GM19240 (cell line): ENCODE measurements at regions not wholly inside any gene's neighbourhood (a gene's known extent, or its start where the extent isn't known, plus 50 kb on each side); places are given as distances from the start of the nearest gene placed in this dataset.

ENCODE experiments used
- DNase-seq: peaks from one replicate; pipeline ENCODE4 v3.0.0; 2011; ENCODE audit warnings: low spot score; ENCODE audit not compliant: insufficient read length

- no peak for DNase-seq
Observed at GRCh38 chr2:181334158-181334826, 122.9 kb upstream of the ITGA4 start.

DNA sequence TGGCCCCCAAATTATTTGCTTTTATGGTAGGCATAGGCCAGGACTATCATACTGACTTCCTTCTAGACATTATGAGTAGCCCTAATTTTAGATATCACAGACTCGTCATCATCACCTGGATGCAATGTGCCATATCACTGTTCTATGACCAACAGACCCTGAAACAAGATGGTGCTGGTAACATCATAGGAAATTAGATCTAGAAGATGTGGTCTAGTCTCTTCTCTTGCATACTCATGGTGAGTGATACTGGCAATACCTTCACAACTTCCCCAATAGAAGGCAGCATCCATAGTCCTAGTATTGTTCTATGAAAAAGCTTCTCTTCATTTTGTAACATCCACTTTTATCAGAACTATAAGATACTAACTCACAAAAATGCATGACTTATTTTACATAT lies 116.3 kb upstream of the ITGA4 start:
- no peak for DNase-seq

DNA sequence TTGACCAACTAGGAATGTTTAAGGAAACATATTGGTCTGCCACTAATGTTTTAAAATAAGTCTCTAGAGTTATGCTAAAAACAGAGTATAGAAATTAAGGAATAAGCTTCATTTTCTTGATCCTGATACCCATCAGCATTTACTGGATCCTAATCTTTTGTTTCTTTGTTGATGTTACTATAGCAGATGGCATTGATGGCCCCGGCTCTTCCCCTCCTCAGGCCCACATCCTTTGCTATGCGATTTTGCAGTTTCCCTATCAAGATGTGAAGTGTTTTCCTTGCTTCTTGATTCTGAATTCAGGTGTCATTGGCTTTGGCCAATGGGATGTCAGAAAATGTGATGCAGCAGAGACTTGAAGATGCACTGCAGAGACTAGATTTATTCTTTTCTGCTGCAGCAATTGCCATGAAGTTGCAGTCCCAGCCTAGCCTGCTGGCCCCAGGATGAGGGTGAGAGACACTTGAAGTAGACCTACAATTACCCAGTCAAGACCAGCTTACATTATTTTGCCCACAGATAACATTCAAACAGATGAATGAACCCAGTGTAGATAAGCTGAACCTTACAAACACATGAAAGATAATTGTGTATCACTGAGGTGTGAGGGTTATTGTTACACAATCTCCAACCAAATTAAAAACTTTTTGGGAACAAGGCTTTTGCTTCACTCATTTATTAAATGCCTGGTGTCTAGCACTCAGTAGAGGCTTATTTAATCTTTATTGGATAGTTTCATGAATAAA lies 115.2 kb upstream of the ITGA4 start:
- DNase-seq, result no peak

- DNase-seq, result no peak
Observed at GRCh38 chr2:181348107-181348837, 108.9 kb upstream of the ITGA4 start.

DNA sequence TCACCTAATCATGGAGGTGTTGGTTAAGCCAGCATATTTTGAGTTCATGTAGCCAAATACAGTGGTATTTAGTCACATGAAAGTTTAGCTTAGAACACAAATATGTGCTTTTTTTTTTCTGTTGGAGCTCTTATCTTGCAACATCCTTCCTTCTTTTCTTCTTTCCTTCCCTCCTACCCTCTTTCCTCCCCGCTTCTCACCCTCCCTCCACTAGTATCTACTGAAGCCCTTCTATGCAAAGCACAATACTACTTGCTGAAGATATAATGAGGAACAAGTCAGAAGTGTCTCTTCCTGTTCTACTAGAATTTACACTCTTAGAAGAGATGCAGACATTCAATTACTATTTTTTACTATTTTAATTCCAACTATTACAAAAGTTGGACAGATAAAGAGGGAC lies 105.0 kb upstream of the ITGA4 start:
- DNase-seq, result no peak

- no peak for DNase-seq
Observed at GRCh38 chr2:181354626-181355025, 102.6 kb upstream of the ITGA4 start.

DNA sequence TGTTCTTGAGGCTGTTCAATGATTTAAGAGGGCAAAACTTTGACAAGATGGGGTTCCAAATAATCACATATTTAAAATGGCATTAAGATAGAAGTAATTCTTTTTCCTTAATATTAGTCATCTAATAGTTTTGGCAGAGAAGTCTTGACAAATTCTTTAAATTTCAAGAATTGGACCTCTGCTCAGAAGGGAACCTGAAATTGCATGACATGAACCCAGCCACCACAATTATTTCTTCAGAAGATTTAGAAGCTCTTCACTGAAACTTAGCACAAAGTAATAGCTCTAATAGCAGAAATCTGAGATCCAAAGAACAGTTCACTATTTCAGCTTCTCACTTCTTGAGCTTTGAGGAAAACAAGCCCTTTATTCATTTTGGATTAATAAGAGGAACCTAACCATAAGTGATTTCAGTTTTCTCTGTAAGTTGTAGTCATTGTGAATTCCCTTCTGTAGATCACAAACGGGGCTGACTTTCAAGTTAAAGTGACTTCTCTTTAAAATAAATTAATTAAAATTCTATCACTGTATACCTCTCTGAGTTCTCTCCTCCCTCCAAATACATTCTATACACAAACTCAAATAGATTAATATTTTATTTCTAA lies 100.6 kb upstream of the ITGA4 start:
- DNase-seq, result no peak

- DNase-seq, result no peak
Observed at GRCh38 chr2:181357979-181358378, 99.2 kb upstream of the ITGA4 start.

DNA sequence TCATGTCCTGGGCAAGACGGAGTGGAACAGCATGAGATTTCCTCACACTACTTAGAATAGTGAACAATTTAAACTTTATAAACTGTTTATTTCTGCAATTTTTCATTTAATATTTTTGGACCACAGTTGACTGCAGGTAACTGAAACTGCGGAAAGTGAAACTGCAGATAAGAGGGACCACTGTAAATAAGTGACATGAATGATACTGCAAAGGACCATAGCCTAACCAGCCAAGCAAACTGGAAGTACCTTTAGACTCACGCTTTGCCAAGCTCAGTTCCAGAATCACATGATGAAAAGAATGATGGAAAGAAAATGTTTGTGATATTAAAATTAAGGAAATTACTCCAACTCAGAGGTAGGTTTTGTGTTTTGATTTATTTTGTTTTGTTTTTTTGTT lies 94.6 kb upstream of the ITGA4 start:
- no peak for DNase-seq

- DNase-seq, result no peak
Observed at GRCh38 chr2:181363164-181363563, 94.0 kb upstream of the ITGA4 start.

GRCh38 chr2:181364492-181365170 lies 92.6 kb upstream of the ITGA4 start:
- no peak for DNase-seq

GRCh38 chr2:181366675-181367175 lies 90.5 kb upstream of the ITGA4 start:
- no peak for DNase-seq

GRCh38 chr2:181367411-181367810 lies 89.8 kb upstream of the ITGA4 start:
- DNase-seq, result no peak

DNA sequence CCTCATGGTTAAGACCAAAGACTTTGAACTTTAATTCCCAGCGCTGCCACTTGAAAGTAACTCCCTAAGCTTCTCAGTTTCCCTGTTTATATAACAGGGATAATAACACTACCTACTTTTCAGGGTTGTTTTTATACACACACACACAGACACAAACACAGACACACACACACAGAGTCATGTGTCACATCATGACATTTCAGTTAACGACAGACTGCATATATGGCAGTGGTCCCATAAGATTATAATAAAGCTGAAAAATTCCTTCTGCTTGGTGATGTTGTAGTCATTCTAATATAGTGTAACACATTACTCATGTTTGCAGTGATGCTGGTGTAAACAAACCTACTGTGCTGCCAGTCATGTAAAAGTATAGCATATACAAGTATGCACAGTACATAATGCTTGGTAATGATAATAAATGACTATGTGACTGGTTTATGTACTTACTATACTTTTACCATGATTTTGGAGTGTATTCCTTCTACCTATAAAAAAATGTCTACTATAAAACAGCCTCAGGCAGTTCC lies 89.2 kb upstream of the ITGA4 start:
- DNase-seq, result no peak

DNA sequence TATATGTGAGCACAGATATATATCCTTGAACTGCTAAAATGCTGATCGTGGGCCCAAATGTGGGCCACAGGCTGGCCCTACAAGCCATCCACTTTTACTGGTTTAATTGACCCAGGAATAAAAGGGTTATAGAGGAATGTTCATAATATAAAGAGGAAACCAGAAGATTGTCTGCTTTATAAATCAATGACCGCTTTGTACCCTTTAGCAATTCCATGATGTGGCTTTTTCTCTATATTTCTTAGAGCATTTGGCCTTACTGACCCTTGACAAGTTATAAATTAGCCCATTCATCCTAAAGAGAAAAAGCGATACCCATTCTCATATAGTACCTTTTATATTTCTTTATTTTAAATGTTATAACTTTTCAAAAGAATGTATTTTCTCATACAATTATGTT lies 87.1 kb upstream of the ITGA4 start:
- no peak for DNase-seq

DNA sequence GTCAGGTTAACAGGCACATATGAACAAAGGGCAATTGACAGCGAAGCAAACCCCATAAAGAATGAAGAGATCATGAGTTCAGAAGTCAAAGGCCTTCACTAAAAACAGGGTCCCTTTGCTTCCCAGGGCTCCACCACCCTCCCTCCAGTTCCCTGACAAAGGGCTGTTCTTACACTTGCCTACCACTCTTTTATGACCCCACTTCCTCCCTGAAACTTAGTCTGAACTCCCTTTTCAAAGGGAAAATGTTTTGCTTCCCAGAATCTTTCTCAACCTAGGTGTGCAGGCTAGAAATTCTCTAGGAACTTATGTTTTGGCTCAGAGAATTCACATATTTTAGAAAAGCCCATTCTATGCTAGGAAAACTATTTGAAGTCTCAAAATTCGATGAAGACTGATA lies 86.0 kb upstream of the ITGA4 start:
- DNase-seq, result no peak

DNA sequence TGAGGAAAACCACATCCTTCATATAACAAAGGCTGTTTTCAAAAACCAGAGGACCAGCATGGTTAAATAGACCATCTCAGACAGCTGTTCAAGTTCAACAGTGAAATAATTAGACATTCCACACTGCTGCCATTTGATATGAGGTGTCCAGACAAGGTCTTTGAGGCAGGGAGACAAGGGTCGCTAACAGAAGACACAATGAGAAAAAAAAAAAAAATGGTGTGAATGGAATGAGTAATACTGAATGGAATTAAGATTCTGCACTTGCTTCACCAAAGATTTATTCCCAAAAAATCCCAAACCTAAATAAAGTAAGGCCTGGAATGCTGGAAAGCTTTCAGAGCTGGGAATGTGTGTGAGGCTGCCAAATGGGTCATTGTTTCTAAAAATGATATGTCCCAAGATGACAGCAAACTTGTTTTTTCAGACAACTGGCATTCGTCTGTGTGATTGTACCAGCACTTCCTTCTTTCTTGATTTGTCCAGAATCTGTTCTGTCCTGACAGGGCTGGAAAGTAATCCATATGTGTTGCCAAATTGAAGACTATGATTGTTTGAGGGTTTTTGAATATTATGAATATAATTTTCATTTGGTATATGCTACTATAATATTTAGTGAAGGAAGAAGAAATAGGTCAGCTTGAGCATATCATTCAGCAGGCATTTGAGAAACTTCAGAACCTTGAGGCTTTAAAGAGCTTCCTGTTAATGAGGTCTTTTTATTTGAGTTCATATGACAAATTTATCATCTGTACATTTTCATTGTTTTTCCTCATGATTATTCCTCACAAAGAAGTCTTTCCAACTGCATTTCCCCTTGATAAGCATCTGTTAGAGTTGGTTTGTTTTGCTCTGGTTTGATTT lies 85.2 kb upstream of the ITGA4 start:
- no peak for DNase-seq

DNA sequence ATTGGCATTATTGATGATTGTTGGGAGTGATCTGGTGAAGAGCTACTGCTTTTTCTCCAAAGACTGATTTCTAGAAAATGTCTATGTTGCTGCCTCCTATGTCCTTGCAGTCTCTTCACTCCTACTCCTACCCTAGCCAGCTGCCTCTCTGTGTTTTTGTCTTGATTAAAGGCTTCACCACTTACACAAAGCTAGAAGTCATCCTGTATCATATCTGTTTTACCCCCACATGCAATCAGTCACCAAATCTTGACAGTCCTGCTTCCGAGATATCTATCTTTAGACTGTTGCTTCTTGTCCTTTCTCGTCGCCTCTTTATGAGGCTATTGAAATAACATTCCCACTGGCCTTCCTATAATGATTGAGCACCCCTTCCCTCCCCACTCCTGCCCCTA lies 84.5 kb upstream of the ITGA4 start:
- DNase-seq, result no peak

DNA sequence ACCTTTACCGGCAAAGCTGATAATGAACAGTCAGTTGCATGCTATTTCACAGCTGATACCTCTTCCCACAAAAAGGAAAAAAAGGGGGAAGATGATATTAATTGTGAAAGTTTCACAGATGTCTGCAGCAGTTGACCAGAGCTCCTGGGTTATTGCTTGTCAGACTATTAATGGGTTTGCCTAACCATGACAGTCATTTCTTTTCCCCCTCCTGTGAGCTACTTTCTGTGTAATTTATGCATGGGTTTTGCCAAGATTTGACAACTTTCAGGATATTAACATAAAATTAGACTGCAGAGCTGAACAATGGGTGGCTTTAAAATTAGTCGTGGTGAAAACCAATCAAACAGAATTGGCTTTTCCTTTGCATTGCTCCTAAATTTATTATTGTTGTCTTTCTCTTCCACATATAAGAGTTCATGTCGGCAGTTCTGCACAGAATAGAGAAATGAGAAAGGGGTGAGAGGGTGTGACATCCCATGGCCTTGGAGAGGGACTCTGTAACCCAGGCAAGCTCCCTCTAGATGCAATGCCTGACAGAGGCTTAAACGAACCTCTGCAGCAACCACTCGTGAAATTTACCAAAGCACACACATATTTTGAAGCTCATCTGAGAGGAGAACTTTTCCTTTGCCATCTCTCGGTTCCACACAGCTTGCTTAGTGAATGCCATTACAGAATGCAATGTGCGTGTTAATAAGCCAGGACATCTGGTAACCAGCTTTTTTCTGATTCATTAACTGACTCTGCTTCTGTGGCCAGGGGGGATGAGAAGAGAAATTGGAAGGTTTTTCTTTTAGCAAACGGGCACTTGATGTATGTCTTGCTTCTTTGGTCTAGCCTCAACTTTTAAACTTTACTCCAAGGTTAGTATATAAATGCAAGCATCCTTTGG lies 82.2 kb upstream of the ITGA4 start:
- no peak for DNase-seq
